GM21786 (cell line): ENCODE measurements at regions not wholly inside any gene's neighbourhood (a gene's known extent, or its start where the extent isn't known, plus 50 kb on each side); places are given as distances from the start of the nearest gene placed in this dataset.

Experiments
- ATAC-seq: cut with Tn5 transposase; IDR thresholded peaks from one replicate; pipeline ENCODE4 v1.9.1; 2021; ENCODE audit not compliant: unreplicated experiment

GRCh38 chr11:127385071-127385470, 384.5 kb upstream of the KIRREL3 start:
- ATAC-seq: no peak

GRCh38 chr11:127383026-127383425, 382.5 kb upstream of the KIRREL3 start:
- no peak for ATAC-seq

- no peak for ATAC-seq
These were observed 380.7 kb upstream of the KIRREL3 start for GRCh38 chr11:127381247-127381646.

- no peak for ATAC-seq
These were observed 379.1 kb upstream of the KIRREL3 start for GRCh38 chr11:127379686-127380085.

GRCh38 chr11:127376301-127376700, 375.7 kb upstream of the KIRREL3 start:
- no peak for ATAC-seq

GRCh38 chr11:127369356-127369755, 368.8 kb upstream of the KIRREL3 start:
- ATAC-seq: no peak

- no peak for ATAC-seq
These were observed 362.3 kb upstream of the KIRREL3 start for GRCh38 chr11:127362754-127363308.

- no peak for ATAC-seq
These were observed 357.6 kb upstream of the KIRREL3 start for GRCh38 chr11:127358160-127358559.

- ATAC-seq: no peak
These were observed 349.9 kb upstream of the KIRREL3 start for GRCh38 chr11:127350476-127350875.

- ATAC-seq: no peak
These were observed 345.4 kb upstream of the KIRREL3 start for GRCh38 chr11:127345819-127346459.

GRCh38 chr11:127340438-127340837, 339.9 kb upstream of the KIRREL3 start:
- no peak for ATAC-seq

GRCh38 chr11:127339376-127339775, 338.8 kb upstream of the KIRREL3 start:
- ATAC-seq: no peak

GRCh38 chr11:127338380-127339259, 338.1 kb upstream of the KIRREL3 start:
- no peak for ATAC-seq

GRCh38 chr11:127334466-127334865, 333.9 kb upstream of the KIRREL3 start:
- ATAC-seq: no peak

GRCh38 chr11:127332896-127333295, 332.3 kb upstream of the KIRREL3 start:
- ATAC-seq: no peak

GRCh38 chr11:127330044-127330443, 329.5 kb upstream of the KIRREL3 start:
- ATAC-seq: no peak

- ATAC-seq: no peak
These were observed 307.7 kb upstream of the KIRREL3 start for GRCh38 chr11:127308291-127308690.

- no peak for ATAC-seq
These were observed 307.1 kb upstream of the KIRREL3 start for GRCh38 chr11:127307700-127308099.

- ATAC-seq: no peak
These were observed 304.1 kb upstream of the KIRREL3 start for GRCh38 chr11:127304634-127305033.

- no peak for ATAC-seq
These were observed 288.4 kb upstream of the KIRREL3 start for GRCh38 chr11:127288926-127289325.

GRCh38 chr11:127281534-127281933, 281.0 kb upstream of the KIRREL3 start:
- no peak for ATAC-seq

GRCh38 chr11:127275774-127276173, 275.2 kb upstream of the KIRREL3 start:
- ATAC-seq: no peak
